KMS-11 (cell line): ENCODE measurements at regions not wholly inside any gene's neighbourhood (a gene's known extent, or its start where the extent isn't known, plus 50 kb on each side); places are given as distances from the start of the nearest gene placed in this dataset.
A peak's percentile ranks its signal among the peaks of the same experiment; 100 is the strongest.

ENCODE experiments used
- H2AFZ ChIP-seq: fragments of 200-600 bp; sonication (generic); 2 replicates; pipeline ENCODE4 v1.6.1; 2016; ENCODE audit warnings: antibody characterized with exemption, mixed run types, low read depth
- H3K27ac ChIP-seq: fragments of 200-600 bp; sonication (generic); 2 replicates; pipeline ENCODE4 v1.6.1; 2016; ENCODE audit warnings: mild to moderate bottlenecking, mixed run types
- H3K27me3 ChIP-seq: fragments of 200-600 bp; sonication (generic); 2 replicates; pipeline ENCODE4 v1.6.1; 2017; ENCODE audit warnings: mild to moderate bottlenecking, low read depth, mixed run types, moderate library complexity; ENCODE audit not compliant: insufficient read depth
- H3K36me3 ChIP-seq: fragments of 200-600 bp; sonication (generic); 2 replicates; pipeline ENCODE4 v1.6.1; 2017; ENCODE audit warnings: mild to moderate bottlenecking, mixed run types; ENCODE audit not compliant: insufficient read depth
- H3K4me1 ChIP-seq: fragments of 200-600 bp; sonication (generic); 2 replicates; pipeline ENCODE4 v1.6.1; 2016; ENCODE audit warnings: mild to moderate bottlenecking, low read depth, mixed run types; ENCODE audit not compliant: poor library complexity, severe bottlenecking
- H3K4me2 ChIP-seq: fragments of 200-600 bp; sonication (generic); 2 replicates; pipeline ENCODE4 v1.7.0; 2016; ENCODE audit warnings: mild to moderate bottlenecking, mixed run types
- H3K4me3 ChIP-seq: fragments of 200-600 bp; sonication (generic); IDR thresholded peaks from 2 replicates; pipeline ENCODE4 v1.6.1; 2017; ENCODE audit warnings: low read depth, low read length, mixed read lengths; ENCODE audit not compliant: insufficient read depth
- H3K79me2 ChIP-seq: fragments of 200-600 bp; sonication (generic); 2 replicates; pipeline ENCODE4 v1.6.1; 2016; ENCODE audit warnings: low read depth, mixed run types; ENCODE audit not compliant: insufficient read depth
- H3K9ac ChIP-seq: fragments of 200-600 bp; sonication (generic); 2 replicates; pipeline ENCODE4 v1.6.1; 2016; ENCODE audit warnings: mild to moderate bottlenecking, mixed run types
- H4K20me1 ChIP-seq: fragments of 200-600 bp; sonication (generic); 2 replicates; pipeline ENCODE4 v1.6.1; 2016; ENCODE audit warnings: mild to moderate bottlenecking, mixed run types; ENCODE audit not compliant: insufficient read depth
- TF ChIP-seq, protein P1 (sequence below): fragments of 200-600 bp; sonication (generic); conservative IDR thresholded peaks from 2 replicates; pipeline ENCODE4 v1.6.1; 2017; ENCODE audit warnings: low read depth, mild to moderate bottlenecking, antibody characterized with exemption, low read length, moderate library complexity, mixed read lengths

DNA sequence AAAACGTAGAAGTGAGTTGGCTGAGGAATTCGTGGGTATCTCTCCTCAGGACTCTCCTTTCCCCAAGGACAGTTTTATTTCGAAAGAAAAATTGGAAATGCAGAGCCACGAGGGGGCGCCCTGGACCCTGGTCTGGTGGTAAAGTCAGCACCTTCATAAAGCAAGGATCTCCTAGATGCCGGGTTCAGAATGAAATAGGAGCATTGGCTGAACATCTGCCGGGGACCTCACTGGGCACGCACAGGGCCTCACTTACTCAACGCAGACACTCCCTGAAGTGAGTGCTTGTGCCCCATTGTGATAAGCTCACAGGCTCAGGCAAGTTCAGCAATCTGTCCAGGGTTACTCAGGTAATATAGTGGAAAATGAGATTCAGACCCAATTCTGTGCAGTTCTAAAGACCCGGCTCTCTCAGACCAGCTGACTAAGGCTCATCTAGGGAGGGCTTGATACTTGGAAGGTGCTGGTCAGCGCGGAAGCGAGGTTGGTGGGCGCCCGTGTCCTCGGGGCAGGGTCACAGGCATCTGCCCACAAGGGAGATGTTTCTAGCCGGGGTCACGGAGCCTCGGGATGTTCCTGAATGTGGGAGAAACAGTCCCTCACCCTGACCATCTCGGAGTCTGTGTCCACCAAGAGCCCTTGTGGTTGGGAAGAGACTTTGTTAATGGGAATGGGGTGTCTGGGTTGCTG, 55.7 kb upstream of the ETV3 start:
- no peak overlapping the region for H3K4me3 ChIP-seq
- no peaks in the 10 kb centered on the region for H3K36me3 ChIP-seq
- H4K20me1 ChIP-seq = no peaks in the 10 kb centered on the region
- H3K79me2 ChIP-seq = no peaks in the 10 kb centered on the region
- no peak overlapping the region for H3K9ac ChIP-seq
- H3K4me1 ChIP-seq = peaks cover 30% of the 10 kb centered on the region
- peak overlapping the region; percentile 1; the same call in 1 of the 2 replicates for H3K27ac ChIP-seq
- peak overlapping the region; percentile 45; the same call in 1 of the 2 replicates for H2AFZ ChIP-seq
- peak overlapping the region; percentile 10; the same call in 1 of the 2 replicates for H3K4me2 ChIP-seq
- TF ChIP-seq, protein P1, sequence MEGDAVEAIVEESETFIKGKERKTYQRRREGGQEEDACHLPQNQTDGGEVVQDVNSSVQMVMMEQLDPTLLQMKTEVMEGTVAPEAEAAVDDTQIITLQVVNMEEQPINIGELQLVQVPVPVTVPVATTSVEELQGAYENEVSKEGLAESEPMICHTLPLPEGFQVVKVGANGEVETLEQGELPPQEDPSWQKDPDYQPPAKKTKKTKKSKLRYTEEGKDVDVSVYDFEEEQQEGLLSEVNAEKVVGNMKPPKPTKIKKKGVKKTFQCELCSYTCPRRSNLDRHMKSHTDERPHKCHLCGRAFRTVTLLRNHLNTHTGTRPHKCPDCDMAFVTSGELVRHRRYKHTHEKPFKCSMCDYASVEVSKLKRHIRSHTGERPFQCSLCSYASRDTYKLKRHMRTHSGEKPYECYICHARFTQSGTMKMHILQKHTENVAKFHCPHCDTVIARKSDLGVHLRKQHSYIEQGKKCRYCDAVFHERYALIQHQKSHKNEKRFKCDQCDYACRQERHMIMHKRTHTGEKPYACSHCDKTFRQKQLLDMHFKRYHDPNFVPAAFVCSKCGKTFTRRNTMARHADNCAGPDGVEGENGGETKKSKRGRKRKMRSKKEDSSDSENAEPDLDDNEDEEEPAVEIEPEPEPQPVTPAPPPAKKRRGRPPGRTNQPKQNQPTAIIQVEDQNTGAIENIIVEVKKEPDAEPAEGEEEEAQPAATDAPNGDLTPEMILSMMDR = peak; percentile 100
- no peaks in the 10 kb centered on the region for H3K27me3 ChIP-seq

DNA sequence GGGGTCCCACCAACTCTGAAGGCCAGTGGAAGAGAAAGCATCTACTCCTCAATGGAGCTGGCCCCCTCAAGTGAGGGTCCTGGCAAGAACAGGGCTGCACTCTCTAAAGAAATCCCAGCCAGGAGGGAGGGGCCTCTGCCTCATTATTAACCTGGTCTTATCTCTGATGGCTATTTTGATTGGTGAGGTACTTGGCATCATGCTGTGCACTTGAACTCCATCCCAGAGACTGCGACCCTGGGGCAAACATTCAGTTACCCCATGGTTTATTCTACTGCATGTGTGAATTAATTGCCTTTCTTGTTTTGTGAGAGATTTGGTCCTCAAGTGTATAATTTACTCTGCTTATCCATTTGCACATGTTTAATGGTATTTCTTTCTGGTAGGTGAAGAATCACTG, 55.0 kb upstream of the ETV3 start:
- Histone ChIP-seq H3K4me1 (peaks cover 30% of the 10 kb centered on the region), H2AFZ (no peak overlapping the region), H3K27me3 (no peaks in the 10 kb centered on the region), H3K27ac (no peak overlapping the region), H3K79me2 (no peaks in the 10 kb centered on the region), H3K9ac (no peak overlapping the region), H4K20me1 (no peaks in the 10 kb centered on the region), H3K4me2 (peak overlapping the region; percentile 10; the same call in 1 of the 2 replicates), H3K36me3 (no peaks in the 10 kb centered on the region), H3K4me3 (no peak overlapping the region)
- TF ChIP-seq, protein P1 = no peak

DNA sequence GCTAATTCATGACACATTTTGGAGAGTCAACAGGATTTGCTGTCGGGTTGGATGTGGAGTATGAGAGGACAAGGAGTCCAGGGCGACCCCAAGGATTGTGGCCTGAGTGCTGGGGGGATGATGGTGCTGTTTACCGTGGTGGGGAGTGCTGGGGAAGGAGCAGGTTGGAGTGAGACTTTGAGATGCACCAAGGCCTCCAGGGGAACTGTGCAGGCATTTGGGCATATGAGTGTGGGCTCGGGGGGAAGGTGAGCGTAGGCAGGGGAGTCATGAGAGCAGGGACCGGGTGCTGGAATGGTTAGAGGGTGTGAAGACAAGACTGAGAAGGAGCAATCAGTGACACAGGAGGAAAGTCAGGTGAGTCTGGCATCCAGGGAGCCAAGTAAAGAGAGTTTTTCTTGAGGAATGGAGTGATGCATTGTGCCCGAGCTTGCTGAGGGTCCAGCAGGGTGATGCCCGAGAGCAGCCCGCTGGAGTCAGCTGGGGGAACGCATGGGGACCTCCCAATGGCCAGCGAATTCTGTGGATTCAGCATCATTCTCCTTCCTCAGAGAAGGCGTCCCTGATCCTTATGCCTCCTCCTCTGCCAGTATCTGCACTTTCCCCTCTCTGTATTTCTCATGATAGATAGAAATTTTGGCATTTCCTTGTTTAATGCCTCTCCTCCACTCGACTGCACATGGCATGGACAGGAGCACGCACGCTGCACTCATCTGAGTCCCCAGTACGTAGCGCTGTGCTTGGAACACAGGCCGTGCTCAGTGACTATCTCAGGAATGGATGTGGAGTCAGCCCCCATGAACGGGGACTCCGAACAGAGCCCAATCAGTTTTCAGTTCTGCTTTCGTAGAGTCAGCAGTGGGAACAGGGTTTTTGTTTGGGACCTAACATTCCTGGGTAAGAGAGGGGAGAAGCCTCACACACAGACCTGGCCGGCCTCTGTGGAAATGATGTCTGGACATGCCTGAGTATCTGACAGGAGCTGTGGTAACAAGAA, 52.1 kb upstream of the ETV3 start:
- no peak overlapping the region for H3K9ac ChIP-seq
- no peaks in the 10 kb centered on the region for H3K79me2 ChIP-seq
- no peaks in the 10 kb centered on the region for H3K36me3 ChIP-seq
- no peaks in the 10 kb centered on the region for H4K20me1 ChIP-seq
- H3K4me2 ChIP-seq = no peak overlapping the region
- TF ChIP-seq, protein P1 = no peak
- no peak overlapping the region for H3K4me3 ChIP-seq
- no peaks in the 10 kb centered on the region for H3K27me3 ChIP-seq
- no peak overlapping the region for H3K27ac ChIP-seq
- no peak overlapping the region for H2AFZ ChIP-seq
- H3K4me1 ChIP-seq = peaks cover 15% of the 10 kb centered on the region

DNA sequence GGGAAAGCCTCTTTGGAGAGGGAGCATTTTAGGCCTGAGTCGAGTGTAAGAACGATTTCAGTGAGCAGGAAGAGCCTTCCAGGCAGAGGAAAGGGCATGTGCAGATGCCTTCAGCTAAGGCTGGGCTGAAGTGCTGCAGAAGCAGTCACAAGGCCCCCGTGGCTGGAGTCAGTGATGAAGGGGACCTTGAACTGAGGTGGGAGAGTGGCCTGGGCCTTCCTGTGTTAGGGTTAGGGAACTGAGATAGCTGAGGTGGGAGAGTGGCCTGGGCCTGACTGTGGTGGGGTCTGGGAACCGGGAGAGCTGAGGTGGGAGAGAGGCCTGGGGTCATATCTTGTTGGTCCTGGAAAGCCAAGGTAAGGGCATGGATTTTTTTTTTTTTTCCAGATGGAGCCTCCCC, 50.9 kb upstream of the ETV3 start:
- Histone ChIP-seq H3K79me2 (no peaks in the 10 kb centered on the region), H3K4me3 (no peak overlapping the region), H2AFZ (no peak overlapping the region), H3K9ac (no peak overlapping the region), H3K36me3 (no peaks in the 10 kb centered on the region), H4K20me1 (no peaks in the 10 kb centered on the region), H3K4me1 (peaks cover 17% of the 10 kb centered on the region), H3K27me3 (no peaks in the 10 kb centered on the region), H3K4me2 (no peak overlapping the region), H3K27ac (no peak overlapping the region)
- TF ChIP-seq, protein P1 = no peak
